Fibroblast of villous mesenchyme (primary cell): ENCODE measurements at regions not wholly inside any gene's neighbourhood (a gene's known extent, or its start where the extent isn't known, plus 50 kb on each side); places are given as distances from the start of the nearest gene placed in this dataset.

Source experiments
- DNase-seq: peaks from one replicate; pipeline ENCODE4 v3.0.0-alpha.2; 2010; ENCODE audit warnings: low read depth
- H3K4me3 ChIP-seq: 2 replicates; pipeline ENCODE4 v1.5.1; 2011; ENCODE audit warnings: low read depth, mild to moderate bottlenecking, low read length
- TF ChIP-seq, protein P1 (sequence below): IDR thresholded peaks from 2 replicates; pipeline ENCODE4 v1.5.1; 2012; ENCODE audit warnings: low read depth, mild to moderate bottlenecking, low read length; ENCODE audit not compliant: insufficient read depth

DNA sequence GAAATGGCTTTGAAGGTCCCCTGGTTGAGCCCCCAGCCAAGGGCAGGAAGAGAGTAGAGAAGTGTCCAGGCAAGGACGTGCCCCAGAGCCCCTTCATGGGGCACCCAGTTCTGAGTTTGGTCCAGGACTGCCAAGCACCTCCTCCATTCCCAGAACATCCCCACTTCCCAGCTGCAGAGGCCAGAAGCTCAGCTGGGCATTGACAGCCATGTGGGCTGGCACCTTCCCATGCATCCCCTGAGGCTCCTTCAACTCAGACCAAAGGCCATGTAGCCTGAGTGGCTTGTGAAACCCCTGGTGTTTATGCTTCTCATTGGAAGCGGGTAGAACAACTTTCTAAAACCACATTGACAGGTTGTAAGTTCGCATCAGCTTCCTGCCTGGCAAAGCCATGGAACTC lies 789.6 kb downstream of the TBC1D22A start:
- TF ChIP-seq, protein P1, sequence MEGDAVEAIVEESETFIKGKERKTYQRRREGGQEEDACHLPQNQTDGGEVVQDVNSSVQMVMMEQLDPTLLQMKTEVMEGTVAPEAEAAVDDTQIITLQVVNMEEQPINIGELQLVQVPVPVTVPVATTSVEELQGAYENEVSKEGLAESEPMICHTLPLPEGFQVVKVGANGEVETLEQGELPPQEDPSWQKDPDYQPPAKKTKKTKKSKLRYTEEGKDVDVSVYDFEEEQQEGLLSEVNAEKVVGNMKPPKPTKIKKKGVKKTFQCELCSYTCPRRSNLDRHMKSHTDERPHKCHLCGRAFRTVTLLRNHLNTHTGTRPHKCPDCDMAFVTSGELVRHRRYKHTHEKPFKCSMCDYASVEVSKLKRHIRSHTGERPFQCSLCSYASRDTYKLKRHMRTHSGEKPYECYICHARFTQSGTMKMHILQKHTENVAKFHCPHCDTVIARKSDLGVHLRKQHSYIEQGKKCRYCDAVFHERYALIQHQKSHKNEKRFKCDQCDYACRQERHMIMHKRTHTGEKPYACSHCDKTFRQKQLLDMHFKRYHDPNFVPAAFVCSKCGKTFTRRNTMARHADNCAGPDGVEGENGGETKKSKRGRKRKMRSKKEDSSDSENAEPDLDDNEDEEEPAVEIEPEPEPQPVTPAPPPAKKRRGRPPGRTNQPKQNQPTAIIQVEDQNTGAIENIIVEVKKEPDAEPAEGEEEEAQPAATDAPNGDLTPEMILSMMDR = no peak
- DNase-seq = no peak

DNA sequence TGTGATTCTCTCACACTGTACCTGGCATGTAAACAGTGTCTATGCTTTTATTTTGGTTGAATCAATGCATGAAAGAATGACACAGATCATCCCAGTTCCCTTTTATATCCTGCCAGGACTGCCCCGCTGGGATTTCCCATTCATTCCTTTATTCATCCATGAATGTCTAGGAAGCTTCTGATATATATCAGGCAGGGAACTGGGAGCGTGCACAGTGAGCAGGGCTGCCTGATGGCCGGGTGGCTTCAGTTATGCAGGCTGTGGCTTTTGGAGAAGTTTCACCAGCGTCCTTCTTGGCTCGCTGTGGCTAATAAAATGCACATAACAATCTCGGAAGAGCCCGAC lies 789.0 kb downstream of the TBC1D22A start:
- TF ChIP-seq, protein P1 = no peak
- DNase-seq = no peak
- no peak overlapping the region for H3K4me3 ChIP-seq

More for the DNA sequence above, 789.6 kb downstream of the TBC1D22A start:
- no peak overlapping the region for H3K4me3 ChIP-seq

DNA sequence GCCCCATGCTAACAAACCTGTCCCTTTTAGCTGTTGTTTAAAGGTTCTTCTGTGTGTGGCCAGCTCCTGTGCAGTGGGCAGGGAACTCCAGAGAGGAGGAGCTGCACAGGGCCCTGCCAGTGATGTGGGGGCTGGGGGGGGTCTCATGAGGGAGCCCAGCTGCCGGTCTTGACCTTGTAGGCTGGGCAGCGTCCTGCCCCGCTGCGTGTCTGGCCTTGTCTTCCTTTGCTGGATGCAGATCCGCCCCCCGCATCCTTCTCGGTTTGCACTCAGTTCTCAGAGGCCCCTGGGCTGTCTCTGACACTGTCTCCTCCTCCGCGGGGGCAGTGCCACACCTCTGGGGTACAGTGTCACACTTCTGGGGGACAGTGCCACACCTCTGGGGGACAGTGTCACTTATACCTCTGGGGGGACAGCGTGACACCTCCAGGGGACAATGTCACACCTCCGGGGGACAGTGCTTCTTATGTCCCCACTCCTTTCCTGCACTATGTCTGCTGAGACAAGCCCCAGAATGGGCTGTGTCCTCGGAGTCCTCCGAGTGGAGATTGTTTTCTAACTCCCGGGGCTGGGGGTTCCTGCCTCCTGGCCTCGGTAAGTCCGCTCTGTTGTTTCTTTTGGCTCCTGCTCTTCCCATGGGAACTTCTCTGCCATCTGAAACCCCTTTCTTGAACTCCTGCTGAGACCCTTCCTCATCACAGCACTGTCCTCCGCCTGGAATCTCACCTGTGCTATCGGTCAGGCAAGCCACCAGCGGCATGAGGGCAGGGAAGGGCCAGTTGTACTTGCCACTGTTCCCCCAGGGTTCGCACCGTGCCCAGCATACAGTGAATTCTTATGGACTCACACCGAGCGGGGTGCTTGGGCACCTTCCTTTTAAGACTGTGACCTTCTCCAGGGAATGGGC lies 788.3 kb downstream of the TBC1D22A start:
- DNase-seq = no peak
- TF ChIP-seq, protein P1 = no peak
- H3K4me3 ChIP-seq = no peak overlapping the region

DNA sequence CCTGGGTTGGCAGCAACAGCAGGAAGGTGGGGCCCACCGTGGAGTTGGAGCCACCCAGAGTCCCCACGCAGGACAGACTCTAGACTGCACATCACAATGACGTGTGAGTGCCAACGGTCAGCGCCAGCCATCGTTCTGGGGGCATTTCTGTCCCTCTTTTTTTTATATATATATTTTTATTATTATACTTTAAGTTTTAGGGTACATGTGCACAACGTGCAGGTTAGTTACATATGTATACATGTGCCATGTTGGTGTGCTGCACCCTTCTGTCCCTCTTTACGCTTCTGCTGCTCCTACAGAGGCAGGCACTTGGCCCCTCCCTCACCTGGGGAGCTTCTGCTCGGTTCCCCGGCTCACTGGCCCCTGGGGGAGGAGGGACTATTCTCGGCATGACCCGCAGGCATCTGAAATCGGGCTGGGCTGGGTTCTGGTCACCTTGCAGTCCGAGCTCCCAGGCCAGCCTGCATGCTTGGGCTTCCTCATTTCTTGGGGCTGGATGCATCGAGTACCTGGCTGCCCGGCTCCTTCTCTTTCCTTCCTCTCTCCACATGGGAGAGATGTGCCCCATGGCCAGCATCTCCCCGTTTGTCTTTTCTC lies 787.4 kb downstream of the TBC1D22A start:
- DNase-seq = no peak
- TF ChIP-seq, protein P1 = no peak
- H3K4me3 ChIP-seq = no peak overlapping the region

DNA sequence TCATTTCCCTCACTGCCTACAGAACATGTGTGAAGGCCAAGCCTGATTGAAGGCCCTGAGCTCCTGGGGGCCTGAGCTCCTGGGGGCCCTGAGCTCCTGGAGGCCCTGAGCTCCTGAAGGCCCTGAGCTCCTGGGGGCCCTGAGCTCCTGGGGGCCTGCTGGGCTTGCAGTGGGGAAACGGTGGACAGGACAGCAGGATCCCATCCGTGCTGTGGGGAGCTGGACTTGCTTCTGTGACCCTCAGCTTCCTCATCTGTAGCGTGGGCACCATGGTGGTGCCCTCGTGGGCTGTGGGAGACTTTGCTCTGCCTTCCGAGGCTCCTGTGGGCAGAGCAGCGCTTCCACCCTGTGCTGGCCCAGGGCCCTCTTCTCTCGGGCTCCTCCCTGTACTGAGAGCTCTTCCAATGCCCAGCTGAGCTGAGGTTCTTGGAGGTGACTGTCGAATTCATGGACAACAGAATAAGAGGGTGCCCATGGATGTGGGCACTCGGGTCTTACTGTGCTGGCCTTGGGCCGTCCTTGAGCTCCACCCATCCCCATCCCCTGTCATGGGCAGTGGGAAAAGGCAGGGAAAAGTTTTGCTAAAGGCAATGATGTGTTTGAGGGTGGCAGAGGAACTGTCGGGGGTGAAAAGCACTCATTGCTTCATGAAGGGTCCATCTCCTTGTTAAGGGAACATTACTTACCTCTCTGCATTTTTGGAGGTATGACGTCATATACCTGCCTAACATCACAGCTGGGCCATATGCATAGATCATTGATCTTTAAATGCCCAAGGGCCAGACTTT lies 786.7 kb downstream of the TBC1D22A start:
- no peak for DNase-seq
- no peak overlapping the region for H3K4me3 ChIP-seq
- TF ChIP-seq, protein P1 = no peak

DNA sequence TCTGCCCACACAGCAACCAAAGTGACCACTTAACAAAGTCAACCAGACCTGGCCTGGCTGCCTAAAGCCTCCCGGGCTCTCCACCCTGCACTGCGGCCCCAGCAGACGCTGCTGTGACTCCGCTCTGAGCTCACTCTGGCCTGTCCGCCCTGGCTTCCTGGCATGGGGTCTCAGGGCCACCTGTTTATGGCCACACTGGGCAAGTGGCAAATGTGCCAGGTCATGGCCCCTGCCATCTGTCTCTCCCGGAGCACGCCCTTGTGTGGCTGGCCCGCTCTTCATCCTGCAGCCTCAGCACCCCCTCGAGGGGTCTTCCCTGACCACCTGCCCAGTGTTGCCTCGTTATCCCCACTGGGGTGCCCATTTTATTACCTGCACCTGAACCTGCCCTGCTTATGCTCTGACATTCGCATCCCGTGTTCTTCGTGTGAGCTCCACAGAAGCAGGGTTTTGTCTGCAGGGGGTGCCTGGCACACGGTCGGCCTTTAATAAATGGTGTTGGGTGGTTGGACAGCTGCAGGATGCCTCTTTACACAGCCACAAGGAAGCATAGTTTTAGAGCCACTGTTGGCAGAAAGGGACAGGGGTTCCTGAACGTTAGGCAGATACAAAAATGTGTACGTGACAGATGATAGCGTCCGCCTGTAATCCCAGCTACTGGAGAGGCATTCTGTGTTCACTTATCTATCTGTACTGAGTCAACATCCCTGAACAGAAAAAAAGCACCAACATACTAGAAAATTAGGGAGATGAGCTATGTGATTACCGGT lies 785.6 kb downstream of the TBC1D22A start:
- TF ChIP-seq, protein P1 = no peak
- H3K4me3 ChIP-seq = no peak overlapping the region
- no peak for DNase-seq
